ENCODE measurements at regions not wholly inside any gene's neighbourhood (a gene's known extent, or its start where the extent isn't known, plus 50 kb on each side); places are given as distances from the start of the nearest gene placed in this dataset.
A peak's percentile ranks its signal among the peaks of the same experiment; 100 is the strongest.

- Histone ChIP-seq H3K27me3 (peaks cover 18% of the 10 kb centered on the region; the same call in 1 of the 2 replicates), H3K36me3 (no peaks in the 10 kb centered on the region), H3K4me3 (no peak overlapping the region)
Measured at GRCh38 chr17:34131386-34131785, 123.7 kb upstream of the CCL2 start.

GRCh38 chr17:34133350-34133749, 121.7 kb upstream of the CCL2 start:
- DNase-seq = no peak
- no peaks in the 10 kb centered on the region for H3K4me1 ChIP-seq
- no peaks in the 10 kb centered on the region for H3K36me3 ChIP-seq
- H3K27ac ChIP-seq = no peak overlapping the region
- no peak overlapping the region for H3K4me3 ChIP-seq
- peaks cover 10% of the 10 kb centered on the region; the same call in 1 of the 2 replicates for H3K27me3 ChIP-seq
- no peaks in the 10 kb centered on the region for H3K9me3 ChIP-seq (replicated peaks)

More at GRCh38 chr17:34131386-34131785, 123.7 kb upstream of the CCL2 start:
- Histone ChIP-seq H3K9me3 (replicated peaks) (no peaks in the 10 kb centered on the region), H3K4me1 (no peaks in the 10 kb centered on the region), H3K27ac (no peak overlapping the region)
- no peak for DNase-seq

- H3K4me1 ChIP-seq = no peaks in the 10 kb centered on the region
- 0 out of 2 replicates have a peak, but pooled peaks cover 4% of the 10 kb centered on the region for H3K27me3 ChIP-seq
- no peak overlapping the region for H3K27ac ChIP-seq
- no peaks in the 10 kb centered on the region for H3K9me3 ChIP-seq (replicated peaks)
- H3K4me3 ChIP-seq = no peak overlapping the region
- DNase-seq = no peak
- no peaks in the 10 kb centered on the region for H3K36me3 ChIP-seq
Measured at GRCh38 chr17:34135841-34136240, 119.2 kb upstream of the CCL2 start.

GRCh38 chr17:34140006-34140405, 115.1 kb upstream of the CCL2 start:
- H3K9me3 ChIP-seq (replicated peaks) = no peaks in the 10 kb centered on the region
- no peak for DNase-seq
- 0 out of 2 replicates have a peak, but pooled peaks cover 4% of the 10 kb centered on the region for H3K27me3 ChIP-seq
- no peak overlapping the region for H3K27ac ChIP-seq
- no peaks in the 10 kb centered on the region for H3K36me3 ChIP-seq
- H3K4me3 ChIP-seq = no peak overlapping the region
- H3K4me1 ChIP-seq = no peaks in the 10 kb centered on the region

GRCh38 chr17:34141590-34141989, 113.5 kb upstream of the CCL2 start:
- H3K27me3 ChIP-seq = 0 out of 2 replicates have a peak, but pooled peaks cover 4% of the 10 kb centered on the region
- DNase-seq = no peak
- H3K9me3 ChIP-seq (replicated peaks) = no peaks in the 10 kb centered on the region
- no peak overlapping the region for H3K4me3 ChIP-seq
- H3K36me3 ChIP-seq = no peaks in the 10 kb centered on the region
- no peaks in the 10 kb centered on the region for H3K4me1 ChIP-seq
- no peak overlapping the region for H3K27ac ChIP-seq

- no peak overlapping the region for H3K27ac ChIP-seq
- H3K27me3 ChIP-seq = 0 out of 2 replicates have a peak, but pooled peaks cover 4% of the 10 kb centered on the region
- no peaks in the 10 kb centered on the region for H3K4me1 ChIP-seq
- H3K9me3 ChIP-seq (replicated peaks) = no peaks in the 10 kb centered on the region
- H3K4me3 ChIP-seq = no peak overlapping the region
- no peaks in the 10 kb centered on the region for H3K36me3 ChIP-seq
- no peak for DNase-seq
Measured at GRCh38 chr17:34143430-34143829, 111.7 kb upstream of the CCL2 start.

GRCh38 chr17:34146440-34147043, 108.5 kb upstream of the CCL2 start:
- Histone ChIP-seq H3K9me3 (replicated peaks) (no peaks in the 10 kb centered on the region), H3K36me3 (no peaks in the 10 kb centered on the region), H3K4me3 (no peak overlapping the region), H3K27ac (no peak overlapping the region), H3K27me3 (no peaks in the 10 kb centered on the region; the same call in 1 of the 2 replicates), H3K4me1 (no peaks in the 10 kb centered on the region)
- DNase-seq = peak; percentile 38 to 61

- peaks cover 7% of the 10 kb centered on the region for H3K27me3 ChIP-seq
- no peak overlapping the region for H3K27ac ChIP-seq
- H3K9me3 ChIP-seq (replicated peaks) = no peaks in the 10 kb centered on the region
- H3K4me3 ChIP-seq = no peak overlapping the region
- no peak for DNase-seq
- no peaks in the 10 kb centered on the region for H3K4me1 ChIP-seq
- H3K36me3 ChIP-seq = no peaks in the 10 kb centered on the region
Measured at GRCh38 chr17:34151102-34151501, 104.0 kb upstream of the CCL2 start.

- no peaks in the 10 kb centered on the region for H3K4me1 ChIP-seq
- no peak overlapping the region for H3K4me3 ChIP-seq
- no peak overlapping the region for H3K27ac ChIP-seq
- peaks cover 15% of the 10 kb centered on the region for H3K27me3 ChIP-seq
- H3K9me3 ChIP-seq (replicated peaks) = no peaks in the 10 kb centered on the region
- no peaks in the 10 kb centered on the region for H3K36me3 ChIP-seq
- no peak for DNase-seq
Measured at GRCh38 chr17:34153991-34154390, 101.1 kb upstream of the CCL2 start.

GRCh38 chr17:34154961-34155730, 99.9 kb upstream of the CCL2 start:
- no peaks in the 10 kb centered on the region for H3K4me1 ChIP-seq
- no peaks in the 10 kb centered on the region for H3K9me3 ChIP-seq (replicated peaks)
- no peak overlapping the region for H3K27ac ChIP-seq
- no peak overlapping the region for H3K4me3 ChIP-seq
- no peak for DNase-seq
- H3K27me3 ChIP-seq = peaks cover 16% of the 10 kb centered on the region
- no peaks in the 10 kb centered on the region for H3K36me3 ChIP-seq

GRCh38 chr17:34155947-34156346, 99.1 kb upstream of the CCL2 start:
- Histone ChIP-seq H3K27ac (no peak overlapping the region), H3K9me3 (replicated peaks) (no peaks in the 10 kb centered on the region), H3K36me3 (no peaks in the 10 kb centered on the region), H3K4me1 (no peaks in the 10 kb centered on the region), H3K4me3 (no peak overlapping the region), H3K27me3 (peaks cover 19% of the 10 kb centered on the region)
- DNase-seq = no peak

GRCh38 chr17:34156401-34156740, 98.7 kb upstream of the CCL2 start:
- H3K36me3 ChIP-seq = no peaks in the 10 kb centered on the region
- no peak overlapping the region for H3K4me3 ChIP-seq
- no peak for DNase-seq
- no peaks in the 10 kb centered on the region for H3K4me1 ChIP-seq
- H3K27ac ChIP-seq = no peak overlapping the region
- H3K27me3 ChIP-seq = peaks cover 19% of the 10 kb centered on the region
- H3K9me3 ChIP-seq (replicated peaks) = no peaks in the 10 kb centered on the region

GRCh38 chr17:34156741-34157589, 98.1 kb upstream of the CCL2 start:
- Histone ChIP-seq H3K36me3 (no peaks in the 10 kb centered on the region), H3K27me3 (peaks cover 19% of the 10 kb centered on the region), H3K4me1 (no peaks in the 10 kb centered on the region), H3K4me3 (no peak overlapping the region), H3K9me3 (replicated peaks) (no peaks in the 10 kb centered on the region), H3K27ac (no peak overlapping the region)
- DNase-seq = no peak

- H3K27ac ChIP-seq = no peak overlapping the region
- H3K36me3 ChIP-seq = no peaks in the 10 kb centered on the region
- H3K4me3 ChIP-seq = no peak overlapping the region
- DNase-seq = no peak
- peaks cover 30% of the 10 kb centered on the region; the same call in 1 of the 2 replicates for H3K27me3 ChIP-seq
- H3K9me3 ChIP-seq (replicated peaks) = no peaks in the 10 kb centered on the region
- H3K4me1 ChIP-seq = no peaks in the 10 kb centered on the region
Measured at GRCh38 chr17:34161690-34162089, 93.4 kb upstream of the CCL2 start.

GRCh38 chr17:34163123-34163522, 92.0 kb upstream of the CCL2 start:
- H3K4me3 ChIP-seq = no peak overlapping the region
- H3K4me1 ChIP-seq = no peaks in the 10 kb centered on the region
- H3K36me3 ChIP-seq = no peaks in the 10 kb centered on the region
- no peak overlapping the region for H3K27ac ChIP-seq
- peaks cover 28% of the 10 kb centered on the region; the same call in 1 of the 2 replicates for H3K27me3 ChIP-seq
- DNase-seq = no peak
- no peaks in the 10 kb centered on the region for H3K9me3 ChIP-seq (replicated peaks)

Data from SJCRH30 (cell line).